H1 (cell line): ENCODE measurements at regions not wholly inside any gene's neighbourhood (a gene's known extent, or its start where the extent isn't known, plus 50 kb on each side); places are given as distances from the start of the nearest gene placed in this dataset.

Experiments
- CTCF ChIA-PET: fragments of 300-600 bp; sonication (Branson Sonifier 250); formaldehyde crosslinking; loops from one replicate; lab custom pipeline; 2021; ENCODE audit not compliant: partially characterized antibody; lab: Charles Lee
- POLR2A ChIA-PET: fragments of 300-600 bp; sonication (Branson Sonifier 250); formaldehyde crosslinking; loops from one replicate; lab custom pipeline; 2021; ENCODE audit warnings: inconsistent platforms; ENCODE audit not compliant: partially characterized antibody; lab: Charles Lee
- DNase-seq, 2 experiments: peaks; one replicate each; pipeline versions ENCODE4 v3.0.0 to v3.0.0-alpha.2; 2010 to 2022; ENCODE audit warnings: low spot score in 2 of 2, low read depth in 1 of 2, mixed read lengths in 1 of 2
- FAIRE-seq: peaks from 2 replicates; lab custom pipeline; 2011; peaks lifted over from hg19 to GRCh38; lab: Jason Lieb, UNC
- H2AFZ ChIP-seq: 2 replicates; pipeline ENCODE4 v1.8.1; 2012; ENCODE audit warnings: low read length, inconsistent platforms
- H2AK5ac ChIP-seq: 2 replicates; pipeline ENCODE4 v1.6.1; 2013; ENCODE audit warnings: low read depth, low read length
- H2BK120ac ChIP-seq: replicated peaks from 2 replicates; pipeline ENCODE3; 2013; ENCODE audit warnings: low read depth, low read length, inconsistent platforms
- H2BK12ac ChIP-seq: 2 replicates; pipeline ENCODE4 v1.6.1; 2013; ENCODE audit warnings: low read depth, low read length
- H2BK15ac ChIP-seq: 2 replicates; pipeline ENCODE4 v1.6.1; 2013; ENCODE audit warnings: low read length
- H2BK20ac ChIP-seq: 2 replicates; pipeline ENCODE4 v1.6.1; 2013; ENCODE audit warnings: low read length
- H2BK5ac ChIP-seq: 2 replicates; pipeline ENCODE4 v1.6.1; 2013; ENCODE audit warnings: low read depth, low read length
- H3K14ac ChIP-seq: 2 replicates; pipeline ENCODE4 v1.6.1; 2013; ENCODE audit warnings: inconsistent platforms; ENCODE audit not compliant: insufficient read length
- H3K18ac ChIP-seq: 2 replicates; pipeline ENCODE4 v1.6.1; 2013; ENCODE audit warnings: low read length; ENCODE audit errors: extremely low read depth
- H3K23ac ChIP-seq: 2 replicates; pipeline ENCODE4 v1.6.1; 2013; ENCODE audit warnings: inconsistent platforms; ENCODE audit not compliant: insufficient read length
- H3K23me2 ChIP-seq: 2 replicates; pipeline ENCODE4 v1.6.1; 2013; ENCODE audit warnings: low read depth, low read length
- H3K27ac ChIP-seq: 2 replicates; pipeline ENCODE4 v1.6.1; 2011; ENCODE audit warnings: low read depth, low read length, inconsistent platforms
- H3K27me3 ChIP-seq, 4 experiments: replicated peaks in 1 of 4; 1 replicate in 1 of 4; 2 replicates in 3 of 4; pipeline versions ENCODE4 v1.6.1 to v1.8.1; 2011 to 2013; ENCODE audit warnings: low read length in 3 of 4, mild to moderate bottlenecking in 3 of 4, inconsistent platforms in 2 of 4, mixed read lengths in 2 of 4, moderate library complexity in 1 of 4; ENCODE audit not compliant: control insufficient read depth in 3 of 4, insufficient read depth in 3 of 4; ENCODE audit errors: extremely low read depth in 1 of 4
- H3K36me3 ChIP-seq, 4 experiments: 2 replicates each; pipeline versions ENCODE4 v1.6.1 to v1.8.1; 2011 to 2013; ENCODE audit warnings: mild to moderate bottlenecking in 4 of 4, low read length in 3 of 4, moderate library complexity in 2 of 4, control low read depth in 1 of 4, inconsistent platforms in 1 of 4; ENCODE audit not compliant: insufficient read depth in 4 of 4, control insufficient read depth in 2 of 4
- H3K4ac ChIP-seq: replicated peaks from 2 replicates; pipeline ENCODE3; 2013; ENCODE audit warnings: low read length, low read depth, mixed read lengths, inconsistent platforms; ENCODE audit not compliant: insufficient read length
- H3K4me1 ChIP-seq, 4 experiments: replicated peaks in 1 of 4; 1 replicate in 1 of 4; 2 replicates in 3 of 4; pipeline versions ENCODE4 v1.6.1 to v1.8.1; 2011 to 2013; ENCODE audit warnings: low read length in 3 of 4, inconsistent platforms in 2 of 4, mixed read lengths in 1 of 4; ENCODE audit not compliant: insufficient read depth in 4 of 4, control insufficient read depth in 3 of 4
- H3K4me2 ChIP-seq, 2 experiments: 2 replicates each; pipeline versions ENCODE4 v1.6.1 to v1.8.1; 2011 to 2013; ENCODE audit warnings: low read depth in 2 of 2, low read length in 2 of 2, control low read depth in 1 of 2, inconsistent platforms in 1 of 2, mild to moderate bottlenecking in 1 of 2; ENCODE audit not compliant: insufficient read depth in 1 of 2
- H3K4me3 ChIP-seq, 4 experiments: fragments of 200-600, 300-600 bp in 1 of 4; sonication (generic), shearing (Covaris generic), sonication (Bioruptor Twin) in 1 of 4; 2 replicates each; pipeline versions ENCODE4 v1.5.1 to v1.8.1; 2011 to 2016; ENCODE audit warnings: low read length in 4 of 4, low read depth in 3 of 4, control low read depth in 2 of 4, inconsistent platforms in 2 of 4, mild to moderate bottlenecking in 2 of 4, mixed read lengths in 1 of 4, moderate library complexity in 1 of 4; ENCODE audit not compliant: insufficient read depth in 2 of 4; ENCODE audit errors: extremely low read depth in 1 of 4
- H3K56ac ChIP-seq: replicated peaks from 2 replicates; pipeline ENCODE3; 2013; ENCODE audit warnings: low read depth, mild to moderate bottlenecking, mixed read lengths, low read length, inconsistent platforms; ENCODE audit not compliant: insufficient read length
- H3K79me1 ChIP-seq: 2 replicates; pipeline ENCODE4 v1.6.1; 2013; ENCODE audit warnings: low read depth, low read length, control low read depth
- H3K79me2 ChIP-seq, 2 experiments: 2 replicates each; pipeline versions ENCODE4 v1.6.1 to v1.8.1; 2012 to 2013; ENCODE audit warnings: low read length in 2 of 2, mild to moderate bottlenecking in 2 of 2, inconsistent platforms in 1 of 2; ENCODE audit not compliant: insufficient read depth in 2 of 2, control insufficient read depth in 1 of 2
- H3K9ac ChIP-seq, 4 experiments: replicated peaks in 1 of 4; 1 replicate in 1 of 4; 2 replicates in 3 of 4; pipeline versions ENCODE4 v1.6.1 to v1.8.1; 2011 to 2013; ENCODE audit warnings: low read depth in 3 of 4, low read length in 3 of 4, control low read depth in 2 of 4, mild to moderate bottlenecking in 2 of 4, moderate library complexity in 2 of 4, inconsistent platforms in 1 of 4; ENCODE audit errors: extremely low read depth in 1 of 4
- H3K9me3 ChIP-seq, 2 experiments: 2 replicates each; pipeline versions ENCODE4 v1.6.1 to v1.8.1; 2012 to 2013; ENCODE audit warnings: mild to moderate bottlenecking in 2 of 2, moderate library complexity in 2 of 2, control low read depth in 1 of 2, inconsistent platforms in 1 of 2, low read depth in 1 of 2, low read length in 1 of 2, mixed read lengths in 1 of 2; ENCODE audit not compliant: insufficient read depth in 2 of 2
- H4K20me1 ChIP-seq, 2 experiments: replicated peaks in 1 of 2; 2 replicates each; pipeline versions ENCODE3 to v1.8.1; 2011 to 2013; ENCODE audit warnings: inconsistent platforms in 2 of 2, low read length in 2 of 2, mild to moderate bottlenecking in 1 of 2; ENCODE audit not compliant: insufficient read depth in 2 of 2, control insufficient read depth in 1 of 2
- H4K5ac ChIP-seq: 2 replicates; pipeline ENCODE4 v1.6.1; 2013; ENCODE audit warnings: low read length, low read depth, mixed read lengths, inconsistent platforms; ENCODE audit not compliant: insufficient read length
- H4K8ac ChIP-seq: 2 replicates; pipeline ENCODE4 v1.8.0; 2013; ENCODE audit warnings: mild to moderate bottlenecking, moderate library complexity, low read length, inconsistent platforms; ENCODE audit not compliant: insufficient read depth; ENCODE audit errors: extremely low read depth
- H4K91ac ChIP-seq: replicated peaks from 2 replicates; pipeline ENCODE3; 2013; ENCODE audit warnings: low read length, mixed read lengths, inconsistent platforms; ENCODE audit not compliant: insufficient read length
- ATF2 ChIP-seq: IDR thresholded peaks from 2 replicates; pipeline ENCODE4 v1.6.1; 2012; ENCODE audit warnings: low read length, inconsistent platforms
- ATF3 ChIP-seq: IDR thresholded peaks from 2 replicates; pipeline ENCODE4 v1.6.1; 2011; ENCODE audit warnings: low read depth, mild to moderate bottlenecking, low read length; ENCODE audit not compliant: insufficient read depth
- CBX5 ChIP-seq: fragments of 300-800, 300-1000 bp; sonication (generic); IDR thresholded peaks from 2 replicates; pipeline ENCODE4 v1.7.1; 2016; ENCODE audit warnings: antibody characterized with exemption, low read length, low read depth
- JUN ChIP-seq: IDR thresholded peaks from 2 replicates; pipeline ENCODE4 v1.6.1; 2011; ENCODE audit warnings: low read depth, mild to moderate bottlenecking, improper control_type of control experiment, low read length
- JUND ChIP-seq: IDR thresholded peaks from 2 replicates; pipeline ENCODE4 v1.6.1; 2011; ENCODE audit warnings: mild to moderate bottlenecking, improper control_type of control experiment, low read length
- KDM4A ChIP-seq: IDR thresholded peaks from one replicate; pipeline ENCODE4 v1.7.1; 2012; ENCODE audit warnings: low read depth, mild to moderate bottlenecking, moderate library complexity, low read length, inconsistent platforms; ENCODE audit not compliant: severe bottlenecking
- PHF8 ChIP-seq: fragments of 200-600 bp; sonication (generic); conservative IDR thresholded peaks from 2 replicates; pipeline ENCODE4 v1.7.1; 2012; ENCODE audit warnings: low read depth, mild to moderate bottlenecking, inconsistent platforms, low read length, moderate library complexity
- RXRA ChIP-seq: IDR thresholded peaks from 2 replicates; pipeline ENCODE4 v1.6.1; 2011; ENCODE audit warnings: low read depth, mild to moderate bottlenecking, low read length, moderate library complexity; ENCODE audit not compliant: insufficient read depth
- SIRT6 ChIP-seq: IDR thresholded peaks from one replicate; pipeline ENCODE4 v1.7.1; 2012; ENCODE audit warnings: low read length, inconsistent platforms
- SRF ChIP-seq: IDR thresholded peaks from 2 replicates; pipeline ENCODE4 v1.6.1; 2011; ENCODE audit warnings: mild to moderate bottlenecking, low read depth, low read length, moderate library complexity
- TEAD4 ChIP-seq: IDR thresholded peaks from 2 replicates; pipeline ENCODE4 v1.6.1; 2012; ENCODE audit warnings: low read depth, low read length, inconsistent platforms, mixed read lengths
- USF2 ChIP-seq: IDR thresholded peaks from 2 replicates; pipeline ENCODE4 v1.6.1; 2011; ENCODE audit warnings: low read length, improper control_type of control experiment
- WGBS, 2 experiments: shearing (Covaris generic) in 1 of 2; methylation state at CpG; one replicate each; pipeline versions ENCODE4 v1.1.6 to v1.1.7; 2013 to 2015; ENCODE audit warnings: low lambda C conversion rate in 2 of 2, mixed read lengths in 2 of 2, inconsistent platforms in 1 of 2, low coverage in 1 of 2, missing lambda C conversion rate in 1 of 2; ENCODE audit not compliant: insufficient replicate concordance in 2 of 2, insufficient coverage in 1 of 2, insufficient read length in 1 of 2; ENCODE audit errors: extremely low coverage in 1 of 2, missing lambda C conversion rate in 1 of 2; 5-methylcytosine and 5-hydroxymethylcytosine counted together

DNA sequence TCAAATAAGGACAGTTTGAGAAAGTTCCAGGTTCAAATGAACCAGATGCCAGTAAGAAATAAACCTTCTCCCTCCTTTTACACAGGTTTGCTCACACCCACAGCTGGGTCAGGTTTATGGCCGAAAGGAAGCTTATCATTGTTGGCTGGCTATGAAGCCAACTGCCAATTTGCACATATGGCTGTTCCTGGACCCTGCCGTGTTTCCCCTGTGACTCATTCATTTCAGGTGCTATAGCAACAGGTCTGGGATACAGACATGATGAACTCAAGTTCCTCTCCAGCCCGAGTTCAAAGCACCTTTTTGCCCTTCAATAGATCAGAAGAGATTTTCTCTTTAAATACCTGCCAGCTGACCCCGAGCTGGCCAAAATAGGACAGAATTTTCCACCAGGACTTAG is 134.4 kb upstream of the SMYD2 start:
- Histone ChIP-seq H2BK5ac (no peak overlapping the region), H3K79me1 (no peaks in the 10 kb centered on the region), H2BK20ac (no peak overlapping the region), H3K56ac (no peak overlapping the region), H2AFZ (no peak overlapping the region), H4K8ac (no peak overlapping the region), H3K27me3 (no peaks in the 10 kb centered on the region), H4K5ac (no peak overlapping the region), H2BK120ac (no peak overlapping the region), H3K36me3 (no peaks in the 10 kb centered on the region), H3K9me3 (no peaks in the 10 kb centered on the region), H3K23me2 (no peaks in the 10 kb centered on the region), H3K4me2 (no peak overlapping the region), H3K4me1 (peaks cover 0 to 7% (median 3%) of the 10 kb centered on the region in 4 experiments; a peak in 4 of 7 replicates), H4K91ac (no peak overlapping the region), H2AK5ac (no peak overlapping the region), H3K27ac (no peak overlapping the region), H3K23ac (no peak overlapping the region), H3K79me2 (no peaks in the 10 kb centered on the region), H3K14ac (no peak overlapping the region), H3K4me3 (no peak overlapping the region), H3K9ac (no peak overlapping the region), H3K18ac (no peak overlapping the region), H2BK15ac (no peak overlapping the region), H2BK12ac (no peak overlapping the region), H4K20me1 (no peaks in the 10 kb centered on the region), H3K4ac (no peak overlapping the region)
- no peak for DNase-seq
- FAIRE-seq: no peak
- ChIA-PET CTCF (interaction anchor here (1.2 to 2.2 kb wide), 3 partner anchors 9 to 181 kb away, joined by 4 to 5 read pairs (median 4); no protein-coding TSS in a partner anchor), POLR2A (no interaction called here)
- WGBS, 2 experiments: 89% methylated on average over 4 of the region's 4 CpGs; no CpG with 5 or more reads in 1 of the 2 experiments
- TF ChIP-seq JUND: no peak
- TF ChIP-seq KDM4A: no peak
- TF ChIP-seq PHF8: no peak
- no peak for TF ChIP-seq ATF3
- no peak for TF ChIP-seq CBX5
- no peak for TF ChIP-seq JUN
- TF ChIP-seq SIRT6: no peak
- no peak for TF ChIP-seq ATF2
- no peak for TF ChIP-seq RXRA
- no peak for TF ChIP-seq TEAD4
- TF ChIP-seq USF2: no peak
- no peak for TF ChIP-seq SRF
